ENCODE measurements at regions not wholly inside any gene's neighbourhood (a gene's known extent, or its start where the extent isn't known, plus 50 kb on each side); places are given as distances from the start of the nearest gene placed in this dataset.
"Not testable (repeated sequence)": the region's sequence is repeated elsewhere in the genome, so short reads cannot be mapped to it uniquely, and the experiment has no call there.

DNA sequence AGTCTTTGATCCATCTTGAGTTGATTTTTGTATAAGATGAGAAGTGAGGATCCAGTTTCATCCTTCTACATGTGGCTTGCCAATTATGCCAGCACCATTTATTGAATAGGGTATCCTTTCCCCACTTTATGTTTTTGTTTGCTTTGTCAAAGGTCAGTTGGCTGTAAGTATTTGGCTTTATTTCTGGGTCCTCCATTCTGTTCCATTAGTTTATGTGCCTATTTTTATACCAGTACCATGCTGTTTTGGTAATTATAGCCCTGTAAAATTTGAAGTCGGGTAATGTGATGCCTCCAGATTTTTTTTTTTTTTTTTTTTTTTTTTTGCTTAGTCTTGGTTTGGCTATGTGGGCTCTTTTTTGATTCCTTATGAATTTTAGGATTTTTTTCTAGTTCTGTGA lies 203.0 kb upstream of the IRX5 start:
- H3K27me3 Mint-ChIP-seq, H3K27ac Mint-ChIP-seq, H3K9me3 Mint-ChIP-seq, DNase-seq, H3K4me1 Mint-ChIP-seq, CTCF ChIA-PET, H3K4me3 Mint-ChIP-seq, H3K36me3 Mint-ChIP-seq: not testable (repeated sequence)

DNA sequence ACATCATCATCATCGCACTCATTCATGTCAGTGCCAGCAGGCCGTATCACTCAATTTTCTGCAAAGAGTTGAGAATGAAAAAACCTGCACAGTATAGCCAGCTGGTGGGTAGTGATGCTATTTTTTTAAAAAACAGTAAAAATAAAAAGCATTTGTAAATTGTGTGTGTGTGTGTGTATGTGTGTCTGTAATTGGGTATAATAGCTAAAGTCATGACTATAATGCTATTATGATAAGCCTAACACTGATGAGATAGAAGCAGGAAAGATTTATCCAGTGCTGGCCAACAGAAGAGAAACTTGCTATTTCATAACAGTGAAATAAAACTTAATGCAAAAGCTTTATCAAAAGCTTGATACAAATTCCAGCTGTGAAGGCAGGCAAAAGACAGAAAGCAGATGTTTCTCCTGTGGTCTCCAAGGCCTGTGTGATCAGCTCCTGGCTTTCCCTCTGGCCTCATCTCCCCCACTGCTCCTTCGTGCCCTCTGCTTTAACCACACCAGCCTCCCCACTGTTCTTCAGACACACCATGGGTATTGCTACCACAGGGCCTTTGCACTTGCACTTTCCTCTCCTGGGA lies 206.2 kb upstream of the IRX5 start:
- CTCF ChIA-PET = no interaction called here
- H3K27me3 Mint-ChIP-seq = no peaks in the 10 kb centered on the region
- DNase-seq = no peak
- no peaks in the 10 kb centered on the region for H3K4me1 Mint-ChIP-seq
- H3K9me3 Mint-ChIP-seq = peaks cover 3% of the 10 kb centered on the region
- no peak overlapping the region for H3K27ac Mint-ChIP-seq
- no peaks in the 10 kb centered on the region for H3K36me3 Mint-ChIP-seq
- no peak overlapping the region for H3K4me3 Mint-ChIP-seq

DNA sequence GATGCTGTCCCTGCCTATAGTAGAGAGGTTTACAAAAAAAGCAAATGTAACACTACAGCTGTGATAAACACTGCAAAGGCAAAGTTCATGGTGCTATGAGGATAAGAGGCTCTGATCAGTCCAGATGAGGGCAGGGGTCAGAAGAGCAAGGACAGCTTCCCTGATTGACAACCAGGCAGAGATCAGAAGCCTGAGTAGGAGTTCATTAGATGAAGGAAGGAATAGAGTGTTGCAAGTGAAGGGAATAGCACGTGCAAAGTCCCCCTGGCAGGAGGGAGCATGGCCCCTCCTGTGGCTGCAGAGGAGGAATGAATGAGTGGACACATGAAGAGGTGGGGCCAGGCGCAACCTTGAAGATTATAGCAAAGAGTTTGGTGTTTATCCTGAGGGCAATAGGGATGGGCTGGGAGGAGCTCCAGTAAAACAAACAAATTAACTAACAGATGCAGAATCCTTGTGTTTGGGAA lies 208.4 kb upstream of the IRX5 start:
- H3K27me3 Mint-ChIP-seq = no peaks in the 10 kb centered on the region
- H3K4me1 Mint-ChIP-seq = no peaks in the 10 kb centered on the region
- no peaks in the 10 kb centered on the region for H3K36me3 Mint-ChIP-seq
- no peak overlapping the region for H3K27ac Mint-ChIP-seq
- CTCF ChIA-PET = no interaction called here
- peaks cover 7% of the 10 kb centered on the region for H3K9me3 Mint-ChIP-seq
- no peak overlapping the region for H3K4me3 Mint-ChIP-seq
- DNase-seq = no peak

DNA sequence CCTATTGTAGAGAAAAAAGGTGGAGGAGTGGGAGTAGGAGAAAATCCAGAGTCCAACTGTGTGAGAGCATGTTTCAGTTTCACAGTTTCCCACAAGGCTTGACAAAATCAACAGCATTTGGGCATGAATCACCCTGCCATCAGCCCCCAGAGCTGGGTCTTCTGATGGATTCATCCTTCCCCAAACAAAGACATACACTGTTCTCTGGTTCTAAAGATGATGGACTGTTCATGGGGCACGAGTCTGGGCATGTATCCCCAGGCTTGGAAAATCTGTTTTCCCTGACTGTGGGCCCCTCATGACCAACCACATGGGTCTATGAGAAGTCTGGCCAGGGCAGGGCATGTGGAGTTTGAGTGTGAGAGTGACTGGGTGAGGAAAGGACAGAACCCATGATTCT lies 210.4 kb upstream of the IRX5 start:
- H3K4me1 Mint-ChIP-seq = no peaks in the 10 kb centered on the region
- H3K36me3 Mint-ChIP-seq = no peaks in the 10 kb centered on the region
- no peaks in the 10 kb centered on the region for H3K27me3 Mint-ChIP-seq
- H3K27ac Mint-ChIP-seq = no peak overlapping the region
- H3K4me3 Mint-ChIP-seq = no peak overlapping the region
- CTCF ChIA-PET = interaction anchor here (0.6 kb wide), 1 partner anchor 13 kb away, joined by 3 read pairs; no protein-coding TSS in a partner anchor
- DNase-seq = no peak
- H3K9me3 Mint-ChIP-seq = peaks cover 7% of the 10 kb centered on the region

DNA sequence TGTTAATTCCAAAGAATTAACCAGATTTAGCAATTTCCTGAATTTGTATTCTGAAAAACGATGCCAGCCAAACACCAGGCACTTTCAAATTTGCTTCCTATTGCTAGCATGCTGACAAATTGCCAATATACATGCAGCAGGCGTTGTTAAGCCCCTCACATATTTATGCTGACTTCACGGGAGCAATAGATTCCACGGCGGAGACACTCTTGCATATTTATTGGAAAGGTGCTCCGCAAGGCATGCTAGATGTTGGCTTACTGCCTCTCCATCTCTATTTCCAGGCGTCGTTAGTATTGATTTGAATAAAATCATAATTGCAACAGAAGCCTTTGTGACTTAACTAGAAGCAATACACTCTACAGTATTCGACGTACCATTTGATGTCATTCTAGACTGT lies 211.0 kb upstream of the IRX5 start:
- peaks cover 7% of the 10 kb centered on the region for H3K9me3 Mint-ChIP-seq
- no peaks in the 10 kb centered on the region for H3K27me3 Mint-ChIP-seq
- no peak overlapping the region for H3K27ac Mint-ChIP-seq
- no peaks in the 10 kb centered on the region for H3K4me1 Mint-ChIP-seq
- DNase-seq = no peak
- H3K36me3 Mint-ChIP-seq = no peaks in the 10 kb centered on the region
- no peak overlapping the region for H3K4me3 Mint-ChIP-seq
- CTCF ChIA-PET = no interaction called here

DNA sequence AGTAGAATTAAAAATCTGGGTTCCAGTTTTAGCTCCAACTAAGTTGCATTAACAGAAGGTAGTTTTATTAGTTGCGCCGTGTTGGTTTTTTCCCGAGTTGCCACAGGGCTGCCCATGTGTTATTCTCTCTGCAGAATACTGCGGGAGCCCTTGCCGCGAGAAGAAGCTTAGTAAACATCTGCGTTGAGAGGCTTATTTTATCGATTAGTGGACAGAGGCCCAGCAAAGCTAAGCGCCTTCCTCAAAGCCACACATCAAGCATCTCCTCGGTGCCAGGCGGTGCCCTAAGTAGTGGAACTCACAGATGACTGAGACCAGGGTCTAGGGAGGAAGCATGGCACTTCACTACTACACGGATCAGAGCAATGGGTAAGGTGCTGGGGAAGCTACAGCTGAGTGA lies 212.3 kb upstream of the IRX5 start:
- H3K27me3 Mint-ChIP-seq = no peaks in the 10 kb centered on the region
- DNase-seq = no peak
- no peaks in the 10 kb centered on the region for H3K4me1 Mint-ChIP-seq
- CTCF ChIA-PET = no interaction called here
- H3K9me3 Mint-ChIP-seq = peaks cover 7% of the 10 kb centered on the region
- H3K4me3 Mint-ChIP-seq = no peak overlapping the region
- no peak overlapping the region for H3K27ac Mint-ChIP-seq
- H3K36me3 Mint-ChIP-seq = no peaks in the 10 kb centered on the region

DNA sequence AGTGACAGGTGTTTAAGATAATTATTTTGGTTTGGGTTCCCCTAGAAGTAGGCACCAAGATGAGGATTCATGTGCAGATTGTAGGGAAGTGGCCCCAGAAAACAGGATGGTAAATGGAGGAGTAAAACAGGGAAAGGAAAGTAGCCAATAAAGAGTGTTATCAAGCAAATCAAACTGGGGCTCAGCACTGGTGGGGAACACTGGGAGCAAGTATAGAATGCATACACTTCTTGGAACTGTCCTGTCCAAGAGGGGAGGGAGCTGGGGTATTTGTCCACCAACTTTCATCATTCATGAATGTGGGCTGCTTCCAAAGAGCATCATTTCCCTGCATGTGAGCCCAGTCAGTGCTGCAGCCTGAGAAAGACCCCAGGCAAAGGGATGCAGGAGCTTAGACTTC lies 215.7 kb upstream of the IRX5 start:
- Mint-ChIP-seq H3K36me3 (no peaks in the 10 kb centered on the region), H3K4me1 (no peaks in the 10 kb centered on the region), H3K27ac (no peak overlapping the region), H3K9me3 (peaks cover 4% of the 10 kb centered on the region), H3K4me3 (no peak overlapping the region), H3K27me3 (no peaks in the 10 kb centered on the region)
- no peak for DNase-seq
- CTCF ChIA-PET = no interaction called here

DNA sequence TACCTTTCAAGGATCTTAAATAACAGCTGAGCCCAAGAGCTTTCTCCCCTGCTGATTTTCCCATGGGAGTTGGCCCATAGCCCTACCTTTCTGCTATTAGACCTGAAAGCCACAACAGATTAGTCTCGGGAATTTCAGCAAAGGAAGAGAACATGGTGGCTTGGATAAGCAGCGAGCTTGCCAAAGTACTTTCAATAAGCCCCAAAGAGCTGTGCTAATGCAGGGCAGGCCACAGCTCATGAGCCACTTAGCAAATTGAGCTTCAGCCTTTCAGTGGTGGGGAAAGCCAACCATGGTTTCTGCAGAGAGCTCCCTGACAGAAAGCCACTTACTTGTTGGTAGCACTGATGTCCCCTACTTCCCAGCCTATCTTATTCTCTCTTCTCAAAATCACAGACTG lies 217.8 kb upstream of the IRX5 start:
- CTCF ChIA-PET = no interaction called here
- no peaks in the 10 kb centered on the region for H3K9me3 Mint-ChIP-seq
- DNase-seq = no peak

DNA sequence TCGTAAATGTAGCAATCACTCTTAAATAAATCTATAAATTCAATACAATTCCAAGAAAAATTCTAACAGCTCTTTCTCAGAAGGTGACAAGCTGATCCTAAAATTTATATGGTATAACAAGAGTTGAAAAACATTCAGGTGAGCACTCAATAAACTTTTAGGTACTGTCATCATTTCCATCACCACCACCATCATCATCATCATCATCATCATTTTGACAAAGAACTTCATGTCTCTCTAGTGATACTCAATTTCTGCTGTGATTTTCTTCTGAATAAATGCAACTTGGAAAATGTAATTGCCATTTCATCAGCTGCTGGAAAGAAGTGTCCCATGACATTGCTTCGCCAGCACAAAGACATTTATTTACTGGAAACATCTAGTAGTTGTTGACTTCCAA lies 222.9 kb upstream of the IRX5 start:
- H3K36me3 Mint-ChIP-seq = no peaks in the 10 kb centered on the region
- CTCF ChIA-PET = no interaction called here
- H3K9me3 Mint-ChIP-seq = no peaks in the 10 kb centered on the region
- no peaks in the 10 kb centered on the region for H3K4me1 Mint-ChIP-seq
- no peak for DNase-seq
- no peaks in the 10 kb centered on the region for H3K27me3 Mint-ChIP-seq
- no peak overlapping the region for H3K4me3 Mint-ChIP-seq
- no peak overlapping the region for H3K27ac Mint-ChIP-seq

More for the DNA sequence above, 217.8 kb upstream of the IRX5 start:
- no peaks in the 10 kb centered on the region for H3K4me1 Mint-ChIP-seq
- H3K27ac Mint-ChIP-seq = no peak overlapping the region
- no peaks in the 10 kb centered on the region for H3K27me3 Mint-ChIP-seq
- H3K36me3 Mint-ChIP-seq = no peaks in the 10 kb centered on the region
- H3K4me3 Mint-ChIP-seq = no peak overlapping the region

DNA sequence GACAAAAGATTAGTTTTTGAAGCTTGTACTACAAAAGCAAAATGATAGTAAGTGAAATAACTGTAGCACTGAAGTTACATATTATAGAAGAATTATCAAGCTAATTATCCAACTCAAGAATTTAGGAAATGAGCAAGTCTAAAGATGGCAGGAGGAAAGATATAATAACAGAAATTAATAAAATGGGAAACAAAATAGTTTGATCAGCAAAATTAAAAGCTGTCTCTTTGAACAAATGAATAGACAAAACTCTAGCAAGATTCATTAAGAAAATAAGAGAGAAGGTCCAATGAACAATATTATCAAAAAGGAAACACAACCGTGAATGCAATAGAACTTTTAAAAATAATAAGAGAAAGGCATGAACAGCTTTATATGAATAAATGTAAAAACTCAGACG lies 224.3 kb upstream of the IRX5 start:
- DNase-seq = no peak
- no peak overlapping the region for H3K4me3 Mint-ChIP-seq
- CTCF ChIA-PET = no interaction called here
- no peaks in the 10 kb centered on the region for H3K36me3 Mint-ChIP-seq
- H3K4me1 Mint-ChIP-seq = no peaks in the 10 kb centered on the region
- no peaks in the 10 kb centered on the region for H3K9me3 Mint-ChIP-seq
- no peak overlapping the region for H3K27ac Mint-ChIP-seq
- H3K27me3 Mint-ChIP-seq = no peaks in the 10 kb centered on the region

DNA sequence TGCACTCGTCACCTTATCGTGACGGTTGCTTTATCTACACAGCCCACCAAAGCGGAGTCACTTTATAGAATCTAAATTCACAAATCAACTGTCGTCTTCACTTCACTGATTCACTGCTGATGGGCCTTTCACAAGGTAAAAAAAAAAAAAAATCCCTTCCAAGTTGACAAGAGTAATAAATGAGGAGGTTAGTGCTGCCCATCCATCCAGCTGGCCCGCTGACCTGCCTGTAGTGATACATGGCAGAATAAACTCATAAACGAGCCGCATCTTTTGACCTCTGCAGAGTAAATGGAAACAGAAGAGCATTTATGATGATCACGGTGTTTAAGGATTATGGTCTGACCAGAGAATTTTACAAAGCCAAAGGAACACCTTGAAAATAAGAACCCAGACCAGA lies 227.3 kb upstream of the IRX5 start:
- CTCF ChIA-PET = no interaction called here
- Mint-ChIP-seq H3K36me3 (no peaks in the 10 kb centered on the region), H3K4me1 (no peaks in the 10 kb centered on the region), H3K9me3 (peaks cover 2% of the 10 kb centered on the region), H3K4me3 (no peak overlapping the region), H3K27ac (no peak overlapping the region), H3K27me3 (no peaks in the 10 kb centered on the region)
- DNase-seq = no peak

DNA sequence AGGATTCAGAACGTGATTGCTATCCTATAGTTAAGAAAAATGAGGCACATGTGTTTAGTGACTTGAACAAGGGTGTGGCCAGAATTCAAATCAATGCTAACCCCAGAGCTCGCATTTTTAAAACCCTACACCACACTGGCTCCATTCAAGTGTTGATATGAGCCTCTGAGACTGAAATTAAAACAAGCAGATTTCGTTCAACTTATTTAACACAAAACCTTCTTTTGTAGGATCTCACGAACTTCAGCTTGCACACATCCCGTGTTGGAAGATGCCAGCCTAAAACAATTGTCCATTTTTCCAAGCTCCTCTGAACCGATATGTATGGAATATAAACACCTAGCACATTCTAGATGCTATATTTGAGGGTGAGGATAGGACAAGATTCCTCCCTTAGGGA lies 231.0 kb upstream of the IRX5 start:
- Mint-ChIP-seq H3K27ac (no peak overlapping the region), H3K36me3 (no peaks in the 10 kb centered on the region), H3K9me3 (peaks cover 2% of the 10 kb centered on the region), H3K4me3 (no peak overlapping the region), H3K4me1 (no peaks in the 10 kb centered on the region), H3K27me3 (no peaks in the 10 kb centered on the region)
- CTCF ChIA-PET = no interaction called here
- no peak for DNase-seq

DNA sequence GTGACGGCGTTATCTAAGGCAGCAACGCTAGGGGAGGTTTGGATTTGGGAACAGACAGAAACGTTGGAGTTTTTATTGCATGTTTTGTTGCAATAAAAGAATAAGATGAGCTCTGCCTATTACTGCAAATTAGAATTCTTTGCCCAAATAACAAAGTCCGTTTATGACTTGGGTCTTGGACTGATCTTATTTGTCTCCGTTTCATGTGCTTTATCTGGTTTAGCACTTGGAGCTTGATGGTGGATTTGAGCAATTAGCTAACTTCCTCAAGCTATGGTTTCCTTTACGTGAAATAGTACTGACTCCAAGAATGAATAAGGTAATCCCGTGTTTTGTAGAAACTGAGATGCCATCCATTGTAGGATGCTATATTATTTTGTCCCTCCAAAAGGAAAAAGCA lies 233.0 kb upstream of the IRX5 start:
- no peak for DNase-seq
- Mint-ChIP-seq H3K36me3 (no peaks in the 10 kb centered on the region), H3K9me3 (peaks cover 2% of the 10 kb centered on the region), H3K4me1 (no peaks in the 10 kb centered on the region), H3K27me3 (no peaks in the 10 kb centered on the region), H3K4me3 (no peak overlapping the region), H3K27ac (no peak overlapping the region)
- CTCF ChIA-PET = no interaction called here

DNA sequence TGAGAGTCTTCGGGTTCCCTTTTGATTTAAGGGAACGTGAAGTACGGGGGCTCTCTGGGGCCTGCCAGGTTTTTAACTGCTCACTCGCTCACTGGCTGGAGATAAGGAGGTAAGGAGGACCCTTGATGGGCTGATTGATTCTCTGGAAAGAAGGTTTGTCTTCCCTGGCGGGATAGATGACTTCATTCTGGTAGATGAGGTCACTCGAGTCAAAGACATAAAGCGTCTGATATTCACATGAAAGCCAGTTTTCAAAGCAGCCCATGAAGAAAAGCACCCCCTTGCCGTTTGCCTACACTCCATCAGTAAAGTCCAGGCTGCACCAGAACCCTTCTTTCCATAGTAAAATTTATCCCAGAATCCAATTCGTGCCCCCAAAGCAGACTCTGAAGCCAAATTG lies 233.7 kb upstream of the IRX5 start:
- H3K4me3 Mint-ChIP-seq = no peak overlapping the region
- peaks cover 2% of the 10 kb centered on the region for H3K9me3 Mint-ChIP-seq
- H3K27me3 Mint-ChIP-seq = no peaks in the 10 kb centered on the region
- CTCF ChIA-PET = no interaction called here
- no peak for DNase-seq
- no peaks in the 10 kb centered on the region for H3K36me3 Mint-ChIP-seq
- H3K27ac Mint-ChIP-seq = no peak overlapping the region
- no peaks in the 10 kb centered on the region for H3K4me1 Mint-ChIP-seq

DNA sequence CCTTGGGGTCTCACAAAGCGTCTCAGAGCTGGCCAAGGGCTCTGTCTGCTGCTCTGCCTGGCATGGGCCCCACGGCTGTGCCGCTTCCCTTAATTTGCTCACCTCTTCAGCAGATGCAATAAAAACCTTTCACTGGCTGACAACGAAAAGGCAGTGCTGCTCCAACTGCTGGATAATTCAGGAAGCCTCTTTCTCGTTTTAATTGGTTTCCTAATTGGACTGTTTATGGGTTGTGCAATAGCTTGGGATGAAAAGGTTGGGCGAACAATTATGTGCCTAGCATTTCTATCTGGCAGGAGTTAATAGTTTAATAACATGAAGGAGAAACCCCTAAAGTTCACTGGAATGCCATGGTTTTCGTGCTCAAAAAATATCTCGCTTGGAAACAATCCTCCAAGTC lies 234.1 kb upstream of the IRX5 start:
- CTCF ChIA-PET = no interaction called here

DNA sequence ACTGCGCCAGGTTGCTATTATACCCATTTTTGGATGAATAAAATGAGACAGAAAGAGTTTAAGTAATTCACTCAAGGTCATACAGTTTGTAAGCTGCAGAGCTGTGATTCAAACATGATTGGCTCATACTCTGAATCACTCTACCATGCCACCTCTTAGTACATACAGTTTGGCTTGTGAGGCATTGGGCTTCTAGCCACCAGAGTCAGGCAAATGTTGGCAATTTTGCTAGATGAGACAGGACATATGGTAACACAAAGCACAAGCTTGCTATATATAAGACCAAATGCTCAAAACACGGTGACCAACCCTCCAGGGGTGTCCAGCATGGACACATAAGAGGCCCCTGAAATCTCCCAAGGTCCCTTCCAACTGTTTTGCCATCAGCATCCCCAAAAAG lies 236.0 kb upstream of the IRX5 start:
- H3K4me1 Mint-ChIP-seq = no peaks in the 10 kb centered on the region
- CTCF ChIA-PET = no interaction called here
- H3K27ac Mint-ChIP-seq = no peak overlapping the region
- H3K36me3 Mint-ChIP-seq = no peaks in the 10 kb centered on the region
- H3K27me3 Mint-ChIP-seq = no peaks in the 10 kb centered on the region
- no peaks in the 10 kb centered on the region for H3K9me3 Mint-ChIP-seq
- DNase-seq = no peak
- H3K4me3 Mint-ChIP-seq = no peak overlapping the region

More for the DNA sequence above, 234.1 kb upstream of the IRX5 start:
- no peaks in the 10 kb centered on the region for H3K4me1 Mint-ChIP-seq
- no peaks in the 10 kb centered on the region for H3K27me3 Mint-ChIP-seq
- H3K27ac Mint-ChIP-seq = no peak overlapping the region
- peaks cover 2% of the 10 kb centered on the region for H3K9me3 Mint-ChIP-seq
- H3K4me3 Mint-ChIP-seq = no peak overlapping the region
- DNase-seq = no peak
- H3K36me3 Mint-ChIP-seq = no peaks in the 10 kb centered on the region

Measured in activated naive CD4-positive, alpha-beta T cell treated with anti-CD3 and anti-CD28 coated beads, Interleukin-2, amount 10 ng/mL, durations not matched to agents 7 days and 5 days (primary cell).